PC-9 (cell line): ENCODE measurements at regions not wholly inside any gene's neighbourhood (a gene's known extent, or its start where the extent isn't known, plus 50 kb on each side); places are given as distances from the start of the nearest gene placed in this dataset.

Experiments
- BruUV-seq: library from RNA; stranded (reverse); fragments of 400-500 nt; replicated peaks from 2 replicates; lab custom pipeline; 2021; lab: Mats Ljungman, UMichigan
- CTCF ChIA-PET: fragments of 300-600 bp; sonication (Branson Sonifier 250); formaldehyde crosslinking; loops from one replicate; lab custom pipeline; 2022; ENCODE audit warnings: antibody characterized with exemption; lab: Charles Lee
- POLR2A ChIA-PET: fragments of 300-600 bp; sonication (Branson Sonifier 250); formaldehyde crosslinking; loops from one replicate; lab custom pipeline; 2022; ENCODE audit warnings: antibody characterized with exemption; ENCODE audit not compliant: unreplicated experiment; lab: Charles Lee
- DNase-seq, 2 experiments: peaks; one replicate each; pipeline versions ENCODE4 v3.0.0 to v3.0.0-alpha.2; 2015 to 2022; ENCODE audit warnings: mixed read lengths in 1 of 2
- H2AFZ ChIP-seq: fragments of 200-600 bp; sonication (generic); 2 replicates; pipeline ENCODE4 v1.8.1; 2017; ENCODE audit warnings: antibody characterized with exemption
- H3F3A ChIP-seq: fragments of 200-600 bp; sonication (generic); 2 replicates; pipeline ENCODE4 v1.8.1; 2017; ENCODE audit warnings: antibody characterized with exemption, mild to moderate bottlenecking, low read depth; ENCODE audit not compliant: insufficient read depth
- H3K27ac ChIP-seq: fragments of 200-600 bp; sonication (generic); 2 replicates; pipeline ENCODE4 v1.6.1; 2016; ENCODE audit warnings: mixed run types
- H3K27me3 ChIP-seq: fragments of 200-600 bp; sonication (generic); 2 replicates; pipeline ENCODE4 v1.6.1; 2016; ENCODE audit warnings: low read depth, mixed run types; ENCODE audit not compliant: insufficient read depth
- H3K36me3 ChIP-seq: fragments of 200-600 bp; sonication (generic); 2 replicates; pipeline ENCODE4 v1.6.1; 2016; ENCODE audit warnings: low read depth, mixed run types
- H3K4me1 ChIP-seq: fragments of 200-600 bp; sonication (generic); replicated peaks from 2 replicates; pipeline ENCODE4 v1.6.1; 2016; ENCODE audit warnings: mixed run types; ENCODE audit not compliant: insufficient read depth
- H3K4me2 ChIP-seq: fragments of 200-600 bp; sonication (generic); 2 replicates; pipeline ENCODE4 v1.6.1; 2017; ENCODE audit warnings: mixed run types
- H3K4me3 ChIP-seq: fragments of 200-600 bp; sonication (generic); 2 replicates; pipeline ENCODE4 v1.6.1; 2016; ENCODE audit warnings: mixed run types
- H3K79me2 ChIP-seq: fragments of 200-600 bp; sonication (generic); 2 replicates; pipeline ENCODE4 v1.6.1; 2017; ENCODE audit warnings: low read depth, mixed run types
- H3K9me2 ChIP-seq: fragments of 200-600 bp; sonication (generic); 2 replicates; pipeline ENCODE4 v1.8.1; 2017; ENCODE audit warnings: mild to moderate bottlenecking; ENCODE audit not compliant: insufficient read depth
- H3K9me3 ChIP-seq: fragments of 200-600 bp; sonication (generic); 2 replicates; pipeline ENCODE4 v1.8.1; 2016; ENCODE audit warnings: low read depth; ENCODE audit not compliant: insufficient read depth
- H4K20me1 ChIP-seq: fragments of 200-600 bp; sonication (generic); 2 replicates; pipeline ENCODE4 v1.8.1; 2017; ENCODE audit not compliant: insufficient read depth
- EZH2 ChIP-seq: fragments of 200-600 bp; sonication (generic); IDR thresholded peaks from 2 replicates; pipeline ENCODE4 v1.8.0; 2017; ENCODE audit warnings: antibody characterized with exemption, low read depth
- intact Hi-C: fragments of 100-400 bp; cut with micrococcal nuclease; formaldehyde crosslinking; loops from one replicate; pipeline ENCODE4 v1.10.0; 2022; ENCODE audit not compliant: unreplicated experiment
- TF ChIP-seq, protein P1 (sequence below): fragments of 200-600 bp; sonication (generic); conservative IDR thresholded peaks from 2 replicates; pipeline ENCODE4 v1.6.1; 2017; ENCODE audit warnings: mixed run types, antibody characterized with exemption, mild to moderate bottlenecking, moderate library complexity

DNA sequence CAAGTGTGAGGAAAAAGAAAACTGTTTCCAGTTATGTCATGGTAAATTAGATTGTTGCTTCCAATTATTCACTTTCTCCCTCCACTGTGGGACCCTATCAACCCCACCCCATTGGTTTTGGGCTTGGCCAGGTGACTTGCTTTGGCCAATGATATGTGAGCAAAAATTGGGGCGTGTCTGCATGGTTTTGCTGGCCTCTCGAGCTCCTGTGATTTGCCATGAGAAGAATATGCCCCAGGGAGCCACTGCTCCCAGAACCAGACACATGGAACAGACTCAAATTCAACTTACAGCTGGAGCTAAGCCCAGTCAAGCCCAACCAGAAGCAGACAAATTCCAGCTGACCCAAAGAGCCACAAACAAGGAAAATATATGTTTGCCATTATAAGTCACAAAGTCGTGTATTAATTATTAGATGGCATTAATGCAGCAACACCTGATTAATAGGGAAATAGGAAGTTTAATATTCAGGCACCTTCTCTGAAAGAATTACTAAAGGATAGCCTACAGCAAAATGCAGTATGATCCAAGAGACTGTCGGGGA, 248.9 kb downstream of the ANAPC1 start:
- CTCF ChIA-PET = no interaction called here

DNA sequence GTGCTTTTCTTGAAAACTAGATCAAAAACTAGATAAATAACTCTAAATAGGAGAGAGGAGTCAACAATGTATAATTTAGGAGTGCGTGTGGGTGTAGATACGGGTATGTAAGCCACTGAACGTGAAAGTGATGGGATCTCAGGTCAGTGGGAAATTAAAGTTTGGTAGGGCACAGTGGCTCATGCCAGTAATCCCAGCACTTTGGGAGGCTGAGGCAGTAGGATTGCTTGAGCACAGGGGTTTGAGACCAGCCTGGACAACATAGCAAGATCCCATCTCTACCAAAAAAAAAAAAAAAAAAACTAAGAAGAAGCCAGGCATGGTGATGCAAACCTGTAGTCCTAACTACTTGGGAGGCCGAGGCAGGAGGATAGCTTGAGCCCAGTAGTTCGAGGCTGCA, 247.1 kb downstream of the ANAPC1 start:
- Histone ChIP-seq H3K4me2 (no peak overlapping the region), H3F3A (peaks cover 8% of the 10 kb centered on the region; the same call in 1 of the 2 replicates), H3K9me3 (no peaks in the 10 kb centered on the region), H3K79me2 (no peaks in the 10 kb centered on the region), H4K20me1 (no peaks in the 10 kb centered on the region), H3K9me2 (no peaks in the 10 kb centered on the region; the same call in 1 of the 2 replicates), H3K27me3 (no peaks in the 10 kb centered on the region), H3K27ac (no peak overlapping the region), H2AFZ (no peak overlapping the region), H3K36me3 (no peaks in the 10 kb centered on the region), H3K4me3 (no peak overlapping the region), H3K4me1 (peaks cover 14% of the 10 kb centered on the region)
- TF ChIP-seq EZH2 = no peak
- TF ChIP-seq, protein P1, sequence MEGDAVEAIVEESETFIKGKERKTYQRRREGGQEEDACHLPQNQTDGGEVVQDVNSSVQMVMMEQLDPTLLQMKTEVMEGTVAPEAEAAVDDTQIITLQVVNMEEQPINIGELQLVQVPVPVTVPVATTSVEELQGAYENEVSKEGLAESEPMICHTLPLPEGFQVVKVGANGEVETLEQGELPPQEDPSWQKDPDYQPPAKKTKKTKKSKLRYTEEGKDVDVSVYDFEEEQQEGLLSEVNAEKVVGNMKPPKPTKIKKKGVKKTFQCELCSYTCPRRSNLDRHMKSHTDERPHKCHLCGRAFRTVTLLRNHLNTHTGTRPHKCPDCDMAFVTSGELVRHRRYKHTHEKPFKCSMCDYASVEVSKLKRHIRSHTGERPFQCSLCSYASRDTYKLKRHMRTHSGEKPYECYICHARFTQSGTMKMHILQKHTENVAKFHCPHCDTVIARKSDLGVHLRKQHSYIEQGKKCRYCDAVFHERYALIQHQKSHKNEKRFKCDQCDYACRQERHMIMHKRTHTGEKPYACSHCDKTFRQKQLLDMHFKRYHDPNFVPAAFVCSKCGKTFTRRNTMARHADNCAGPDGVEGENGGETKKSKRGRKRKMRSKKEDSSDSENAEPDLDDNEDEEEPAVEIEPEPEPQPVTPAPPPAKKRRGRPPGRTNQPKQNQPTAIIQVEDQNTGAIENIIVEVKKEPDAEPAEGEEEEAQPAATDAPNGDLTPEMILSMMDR = no peak
- no TSS peak for BruUV-seq
- ChIA-PET POLR2A (no interaction called here), CTCF (no interaction called here)
- intact Hi-C loops = no loop called here
- no peak for DNase-seq

More for the DNA sequence above, 248.9 kb downstream of the ANAPC1 start:
- TF ChIP-seq, protein P1 = no peak
- no peak for TF ChIP-seq EZH2
- Histone ChIP-seq H3K4me3 (no peak overlapping the region), H3K27me3 (no peaks in the 10 kb centered on the region), H3K9me2 (no peaks in the 10 kb centered on the region), H3K27ac (no peak overlapping the region), H4K20me1 (no peaks in the 10 kb centered on the region), H3F3A (no peaks in the 10 kb centered on the region), H3K79me2 (no peaks in the 10 kb centered on the region), H3K9me3 (peaks cover 9% of the 10 kb centered on the region; the same call in 1 of the 2 replicates), H3K4me2 (no peak overlapping the region), H3K36me3 (no peaks in the 10 kb centered on the region), H2AFZ (no peak overlapping the region), H3K4me1 (no peaks in the 10 kb centered on the region)
- BruUV-seq = no TSS peak
- no peak for DNase-seq
- POLR2A ChIA-PET = no interaction called here
- intact Hi-C loops = no loop called here

DNA sequence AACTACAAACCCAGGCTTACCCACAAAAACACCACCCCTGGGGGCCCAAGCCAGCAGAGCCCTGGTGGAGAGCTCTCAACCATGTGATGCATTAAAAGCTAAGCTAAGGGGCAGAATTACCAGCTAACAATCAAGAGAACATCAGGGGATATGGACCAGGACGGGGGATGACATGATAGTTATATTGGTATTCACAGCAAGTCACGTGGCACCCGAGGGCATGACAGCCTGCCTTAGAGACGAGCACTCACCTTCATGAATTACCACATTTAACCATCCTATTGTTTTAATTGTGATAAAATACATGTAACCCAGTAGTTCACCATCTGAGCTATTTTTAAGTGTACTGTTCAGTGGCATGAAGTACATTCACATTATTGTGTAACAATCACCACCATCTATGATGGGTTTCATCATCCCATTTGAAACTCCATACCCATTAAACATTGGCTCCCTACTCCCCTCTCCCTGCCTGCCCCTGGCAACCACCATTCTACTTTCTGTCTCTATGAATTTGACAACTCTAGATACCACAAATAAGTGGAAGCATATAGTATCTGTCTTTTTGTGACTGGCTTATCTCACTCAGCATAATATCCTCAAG, 245.6 kb downstream of the ANAPC1 start:
- H3K27me3 ChIP-seq = no peaks in the 10 kb centered on the region
- no peak overlapping the region for H2AFZ ChIP-seq
- no peaks in the 10 kb centered on the region for H3K79me2 ChIP-seq
- no peak overlapping the region for H3K27ac ChIP-seq
- no peaks in the 10 kb centered on the region for H3K9me3 ChIP-seq
- ChIA-PET CTCF (no interaction called here), POLR2A (no interaction called here)
- H3K9me2 ChIP-seq = no peaks in the 10 kb centered on the region; the same call in 1 of the 2 replicates
- no peaks in the 10 kb centered on the region for H3K36me3 ChIP-seq
- H3F3A ChIP-seq = peaks cover 8% of the 10 kb centered on the region; the same call in 1 of the 2 replicates
- no peak overlapping the region for H3K4me3 ChIP-seq
- BruUV-seq = no TSS peak
- peaks cover 14% of the 10 kb centered on the region for H3K4me1 ChIP-seq
- TF ChIP-seq, protein P1 = no peak
- TF ChIP-seq EZH2 = no peak
- intact Hi-C loops = no loop called here
- H3K4me2 ChIP-seq = no peak overlapping the region
- DNase-seq = no peak
- no peaks in the 10 kb centered on the region for H4K20me1 ChIP-seq
